ENCODE measurements at regions not wholly inside any gene's neighbourhood (a gene's known extent, or its start where the extent isn't known, plus 50 kb on each side); places are given as distances from the start of the nearest gene placed in this dataset.
A peak's percentile ranks its signal among the peaks of the same experiment; 100 is the strongest.

DNA sequence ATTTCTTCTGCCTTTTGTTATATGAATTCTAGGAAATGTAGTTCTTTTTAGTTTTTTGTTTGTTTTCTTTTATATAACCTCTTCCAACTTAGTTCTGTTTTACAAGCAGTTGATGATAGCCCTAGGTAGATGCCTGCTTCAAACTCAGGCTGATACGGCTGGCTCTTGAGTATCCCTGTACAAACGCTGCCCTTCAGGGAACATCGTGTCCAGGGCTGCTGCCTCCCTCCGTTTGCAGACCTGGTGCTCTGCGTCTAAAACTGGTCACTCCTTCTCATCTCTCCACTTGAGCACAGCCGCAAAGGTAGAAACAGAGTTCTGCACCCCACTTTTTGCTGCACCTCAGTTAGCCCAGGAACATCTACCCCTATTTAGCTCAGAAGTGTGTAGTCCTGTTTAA lies 310.1 kb downstream of the PRL start:
- CTCF ChIA-PET = no interaction called here
- peak overlapping the region; percentile 3 for H3K4me3 Mint-ChIP-seq

DNA sequence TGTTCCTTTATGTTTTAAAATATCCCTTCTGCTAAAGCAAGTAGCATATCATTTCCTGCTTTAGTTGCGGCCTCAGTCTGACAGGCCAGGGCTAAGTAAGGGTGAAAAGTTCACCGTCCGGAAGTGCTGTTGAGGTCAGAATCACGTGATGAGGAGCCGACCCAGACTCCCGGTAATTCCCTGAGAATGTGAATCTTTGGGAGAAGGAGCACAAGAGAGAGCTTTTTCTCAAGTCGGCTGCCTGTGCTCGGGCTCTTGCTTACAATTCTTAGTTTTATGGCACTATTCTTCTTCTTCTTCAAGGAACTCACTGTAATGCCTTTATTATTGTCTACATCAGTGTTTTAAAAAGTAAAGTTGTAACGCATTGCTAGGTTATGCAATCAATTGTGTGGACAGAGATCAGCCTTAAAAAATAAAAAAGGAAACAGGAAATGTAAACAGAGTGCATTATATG lies 309.3 kb downstream of the PRL start:
- H3K9me3 Mint-ChIP-seq = no peaks in the 10 kb centered on the region
- H3K27me3 Mint-ChIP-seq = no peaks in the 10 kb centered on the region
- intact Hi-C loops (cut with micrococcal nuclease) = no loop called here
- peaks cover 11% of the 10 kb centered on the region for H3K4me1 Mint-ChIP-seq
- ChIA-PET CTCF (no interaction called here), POLR2A (no interaction called here)
- H3K4me3 Mint-ChIP-seq = peak overlapping the region; percentile 36
- DNase-seq (no peak), ATAC-seq (ENCODE audit: low read depth) (peak; percentile 34)
- peak overlapping the region; percentile 2 for H3K27ac Mint-ChIP-seq
- H3K36me3 Mint-ChIP-seq (ENCODE audit: low read depth) = no peaks in the 10 kb centered on the region
- TF ChIP-seq, protein P1, sequence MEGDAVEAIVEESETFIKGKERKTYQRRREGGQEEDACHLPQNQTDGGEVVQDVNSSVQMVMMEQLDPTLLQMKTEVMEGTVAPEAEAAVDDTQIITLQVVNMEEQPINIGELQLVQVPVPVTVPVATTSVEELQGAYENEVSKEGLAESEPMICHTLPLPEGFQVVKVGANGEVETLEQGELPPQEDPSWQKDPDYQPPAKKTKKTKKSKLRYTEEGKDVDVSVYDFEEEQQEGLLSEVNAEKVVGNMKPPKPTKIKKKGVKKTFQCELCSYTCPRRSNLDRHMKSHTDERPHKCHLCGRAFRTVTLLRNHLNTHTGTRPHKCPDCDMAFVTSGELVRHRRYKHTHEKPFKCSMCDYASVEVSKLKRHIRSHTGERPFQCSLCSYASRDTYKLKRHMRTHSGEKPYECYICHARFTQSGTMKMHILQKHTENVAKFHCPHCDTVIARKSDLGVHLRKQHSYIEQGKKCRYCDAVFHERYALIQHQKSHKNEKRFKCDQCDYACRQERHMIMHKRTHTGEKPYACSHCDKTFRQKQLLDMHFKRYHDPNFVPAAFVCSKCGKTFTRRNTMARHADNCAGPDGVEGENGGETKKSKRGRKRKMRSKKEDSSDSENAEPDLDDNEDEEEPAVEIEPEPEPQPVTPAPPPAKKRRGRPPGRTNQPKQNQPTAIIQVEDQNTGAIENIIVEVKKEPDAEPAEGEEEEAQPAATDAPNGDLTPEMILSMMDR (IDR thresholded peaks at IDR 0.05) = no peak

More for the DNA sequence above, 310.1 kb downstream of the PRL start:
- intact Hi-C loops (cut with micrococcal nuclease) = no loop called here
- POLR2A ChIA-PET = no interaction called here
- DNase-seq (no peak), ATAC-seq (ENCODE audit: low read depth) (no peak)
- Mint-ChIP-seq H3K36me3 (ENCODE audit: low read depth) (no peaks in the 10 kb centered on the region), H3K9me3 (no peaks in the 10 kb centered on the region), H3K27ac (no peak overlapping the region), H3K4me1 (peaks cover 11% of the 10 kb centered on the region), H3K27me3 (no peaks in the 10 kb centered on the region)
- TF ChIP-seq, protein P1 (IDR thresholded peaks at IDR 0.05) = no peak

DNA sequence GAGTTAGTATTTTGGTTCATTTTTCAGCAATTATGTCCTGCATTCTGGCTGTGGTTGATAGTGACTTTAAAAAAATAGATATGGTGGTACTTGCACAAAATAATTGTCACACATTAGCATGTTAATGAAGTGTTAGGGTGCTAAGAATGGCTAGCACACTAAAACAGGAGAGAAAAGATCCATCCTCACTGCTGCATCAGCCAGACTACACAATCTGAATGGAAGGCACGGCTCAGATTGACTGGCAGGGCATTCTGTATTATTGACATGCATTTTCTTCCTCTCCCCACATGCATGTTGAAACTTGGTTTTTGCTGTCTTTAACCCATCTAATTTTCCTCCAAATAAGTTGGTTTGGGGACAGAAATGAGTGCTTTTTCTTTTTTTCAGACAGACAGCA lies 306.3 kb downstream of the PRL start:
- CTCF ChIA-PET = no interaction called here
- Mint-ChIP-seq H3K27me3 (peaks cover 3% of the 10 kb centered on the region), H3K36me3 (ENCODE audit: low read depth) (no peaks in the 10 kb centered on the region), H3K4me3 (no peak overlapping the region), H3K27ac (no peak overlapping the region), H3K9me3 (no peaks in the 10 kb centered on the region), H3K4me1 (peaks cover 11% of the 10 kb centered on the region)
- intact Hi-C loops (cut with micrococcal nuclease) = no loop called here
- TF ChIP-seq, protein P1 (IDR thresholded peaks at IDR 0.05) = no peak
- DNase-seq = no peak
- ATAC-seq (ENCODE audit: low read depth) = no peak
- POLR2A ChIA-PET = no interaction called here

DNA sequence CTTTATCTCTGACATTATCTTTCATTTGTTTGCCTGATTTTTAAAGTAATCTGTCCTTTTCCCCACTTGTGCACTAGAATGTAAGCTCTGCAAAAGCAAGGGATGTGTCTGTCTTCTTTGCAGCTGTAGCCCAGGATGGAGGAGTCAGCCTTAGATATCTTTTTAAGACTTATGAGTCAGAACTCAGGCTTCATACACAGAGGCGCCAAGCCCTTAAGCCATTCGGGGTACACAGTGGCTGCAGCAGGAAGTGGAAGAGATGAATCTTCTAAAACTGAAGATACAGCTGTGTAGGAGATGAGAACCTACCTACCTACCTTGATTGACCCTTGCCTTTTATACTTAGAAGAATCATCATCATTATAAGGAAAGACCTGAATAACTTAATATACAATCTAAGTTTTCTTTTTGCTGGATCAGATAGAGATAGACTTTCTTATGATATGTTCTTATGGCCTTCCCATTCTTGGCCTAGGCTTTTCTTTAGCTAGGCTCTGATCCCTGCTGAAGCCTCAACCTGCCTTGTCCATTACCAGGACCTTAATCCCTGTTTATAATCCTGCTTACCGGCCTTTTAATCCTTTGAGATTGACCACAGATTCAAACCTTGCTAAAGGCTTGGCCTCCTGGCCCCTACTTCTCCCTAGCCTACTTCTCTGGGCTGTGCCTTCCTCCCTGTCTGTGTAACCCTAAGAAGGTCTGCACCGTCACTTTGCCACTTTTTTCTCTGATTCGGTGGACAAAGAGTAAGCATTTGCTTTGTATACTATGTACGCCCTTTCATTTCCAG lies 304.5 kb downstream of the PRL start:
- H3K4me1 Mint-ChIP-seq = peaks cover 4% of the 10 kb centered on the region
- H3K9me3 Mint-ChIP-seq = no peaks in the 10 kb centered on the region
- TF ChIP-seq, protein P1 (IDR thresholded peaks at IDR 0.05) = no peak
- no peak overlapping the region for H3K27ac Mint-ChIP-seq
- POLR2A ChIA-PET = no interaction called here
- no peak for ATAC-seq (ENCODE audit: low read depth)
- H3K36me3 Mint-ChIP-seq (ENCODE audit: low read depth) = no peaks in the 10 kb centered on the region
- DNase-seq = no peak
- H3K4me3 Mint-ChIP-seq = no peak overlapping the region
- intact Hi-C loops (cut with micrococcal nuclease) = no loop called here
- peaks cover 3% of the 10 kb centered on the region for H3K27me3 Mint-ChIP-seq
- CTCF ChIA-PET = no interaction called here

DNA sequence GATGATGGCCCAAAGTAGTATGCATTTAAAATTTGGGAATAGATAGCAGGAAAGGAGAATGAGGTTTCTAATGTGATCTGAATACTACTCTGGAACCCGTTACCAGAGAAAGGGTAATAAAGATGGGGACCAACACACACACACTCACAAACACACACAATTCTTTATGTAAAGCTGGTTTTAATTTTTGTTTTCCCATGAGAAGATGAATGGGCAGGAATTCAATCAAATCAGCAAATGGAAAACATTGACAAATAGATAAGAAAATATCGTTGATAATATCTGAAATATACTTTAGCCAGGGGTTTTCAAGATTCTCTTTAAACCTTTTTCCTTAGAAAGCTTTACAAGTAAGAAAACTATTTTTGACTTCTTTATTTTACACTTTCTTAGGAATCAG lies 303.0 kb downstream of the PRL start:
- Mint-ChIP-seq H3K9me3 (no peaks in the 10 kb centered on the region), H3K27me3 (peaks cover 3% of the 10 kb centered on the region), H3K4me3 (no peak overlapping the region), H3K36me3 (ENCODE audit: low read depth) (no peaks in the 10 kb centered on the region), H3K27ac (no peak overlapping the region), H3K4me1 (no peaks in the 10 kb centered on the region)
- ChIA-PET CTCF (no interaction called here), POLR2A (no interaction called here)
- no peak for ATAC-seq (ENCODE audit: low read depth)
- TF ChIP-seq, protein P1 (IDR thresholded peaks at IDR 0.05) = no peak
- DNase-seq = no peak
- intact Hi-C loops (cut with micrococcal nuclease) = no loop called here

Data from activated B cell treated with CpG ODN at 0.5 μM for 24 hours (primary cell).